Prostate gland (tissue), 2 donors: ENCODE measurements at regions not wholly inside any gene's neighbourhood (a gene's known extent, or its start where the extent isn't known, plus 50 kb on each side); places are given as distances from the start of the nearest gene placed in this dataset.

Experiments
- CTCF ChIP-seq, 4 experiments: fragments of 200-600 bp in 2 of 4; fragments of 450-650 bp in 2 of 4; sonication (generic) in 2 of 4; IDR thresholded peaks; 1 replicate in 3 of 4; 2 replicates in 1 of 4; pipeline ENCODE4 v1.5.1; 2016 to 2019; ENCODE audit warnings: antibody characterized with exemption in 4 of 4, mild to moderate bottlenecking in 2 of 4, moderate library complexity in 2 of 4
- POLR2A ChIP-seq: fragments of 450-650 bp; IDR thresholded peaks from one replicate; pipeline ENCODE4 v1.6.1; 2016; ENCODE audit warnings: antibody characterized with exemption, mild to moderate bottlenecking

- no peak for TF ChIP-seq CTCF (IDR thresholded peaks at IDR 0.05)
- TF ChIP-seq POLR2A: no peak
These were observed 484.7 kb upstream of the C1orf87 start for GRCh38 chr1:60558236-60558635.
